KMS-11 (cell line): ENCODE measurements at regions not wholly inside any gene's neighbourhood (a gene's known extent, or its start where the extent isn't known, plus 50 kb on each side); places are given as distances from the start of the nearest gene placed in this dataset.

ENCODE experiments used
- H2AFZ ChIP-seq: fragments of 200-600 bp; sonication (generic); 2 replicates; pipeline ENCODE4 v1.6.1; 2016; ENCODE audit warnings: antibody characterized with exemption, mixed run types, low read depth
- H3K27ac ChIP-seq: fragments of 200-600 bp; sonication (generic); 2 replicates; pipeline ENCODE4 v1.6.1; 2016; ENCODE audit warnings: mild to moderate bottlenecking, mixed run types
- H3K27me3 ChIP-seq: fragments of 200-600 bp; sonication (generic); 2 replicates; pipeline ENCODE4 v1.6.1; 2017; ENCODE audit warnings: mild to moderate bottlenecking, low read depth, mixed run types, moderate library complexity; ENCODE audit not compliant: insufficient read depth
- H3K36me3 ChIP-seq: fragments of 200-600 bp; sonication (generic); 2 replicates; pipeline ENCODE4 v1.6.1; 2017; ENCODE audit warnings: mild to moderate bottlenecking, mixed run types; ENCODE audit not compliant: insufficient read depth
- H3K4me1 ChIP-seq: fragments of 200-600 bp; sonication (generic); 2 replicates; pipeline ENCODE4 v1.6.1; 2016; ENCODE audit warnings: mild to moderate bottlenecking, low read depth, mixed run types; ENCODE audit not compliant: poor library complexity, severe bottlenecking
- H3K4me2 ChIP-seq: fragments of 200-600 bp; sonication (generic); 2 replicates; pipeline ENCODE4 v1.7.0; 2016; ENCODE audit warnings: mild to moderate bottlenecking, mixed run types
- H3K4me3 ChIP-seq: fragments of 200-600 bp; sonication (generic); IDR thresholded peaks from 2 replicates; pipeline ENCODE4 v1.6.1; 2017; ENCODE audit warnings: low read depth, low read length, mixed read lengths; ENCODE audit not compliant: insufficient read depth
- H3K79me2 ChIP-seq: fragments of 200-600 bp; sonication (generic); 2 replicates; pipeline ENCODE4 v1.6.1; 2016; ENCODE audit warnings: low read depth, mixed run types; ENCODE audit not compliant: insufficient read depth
- H3K9ac ChIP-seq: fragments of 200-600 bp; sonication (generic); 2 replicates; pipeline ENCODE4 v1.6.1; 2016; ENCODE audit warnings: mild to moderate bottlenecking, mixed run types
- H4K20me1 ChIP-seq: fragments of 200-600 bp; sonication (generic); 2 replicates; pipeline ENCODE4 v1.6.1; 2016; ENCODE audit warnings: mild to moderate bottlenecking, mixed run types; ENCODE audit not compliant: insufficient read depth
- TF ChIP-seq, protein P1 (sequence below): fragments of 200-600 bp; sonication (generic); conservative IDR thresholded peaks from 2 replicates; pipeline ENCODE4 v1.6.1; 2017; ENCODE audit warnings: low read depth, mild to moderate bottlenecking, antibody characterized with exemption, low read length, moderate library complexity, mixed read lengths

DNA sequence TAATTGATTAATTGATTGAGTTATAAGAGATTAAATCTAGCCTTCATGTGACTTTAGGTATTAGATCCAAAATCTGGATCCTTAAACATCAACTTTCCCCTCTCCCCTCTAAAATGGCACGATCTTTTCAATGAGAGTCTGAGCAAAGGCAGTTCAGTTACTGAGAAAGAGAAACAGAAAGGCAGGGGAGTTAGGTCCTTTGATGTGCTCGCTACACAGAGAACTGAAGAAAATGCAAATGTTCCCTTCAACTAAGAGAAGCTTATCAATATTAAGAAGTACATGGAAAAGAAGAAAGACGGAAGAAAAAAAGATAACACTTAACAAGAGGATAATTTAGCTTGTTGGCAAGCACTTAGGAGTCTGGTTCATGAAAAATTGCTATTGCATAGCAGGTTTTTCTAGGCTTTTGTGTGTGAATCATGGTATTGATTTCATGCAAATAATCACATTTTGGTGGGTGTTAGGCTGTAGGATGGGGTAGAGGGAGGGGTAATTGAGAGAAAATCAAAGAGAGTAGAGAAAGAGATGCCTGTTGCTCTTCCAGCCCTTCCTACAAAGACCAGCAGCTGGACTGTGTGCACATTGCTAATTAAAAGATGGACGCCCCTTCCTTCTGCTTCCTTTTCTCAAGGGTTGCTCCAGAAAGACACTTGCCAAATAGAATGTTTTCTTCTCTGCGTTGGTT lies 307.6 kb upstream of the PLXNA2 start:
- no peak overlapping the region for H3K4me3 ChIP-seq
- no peaks in the 10 kb centered on the region for H3K27me3 ChIP-seq
- H3K4me1 ChIP-seq = no peaks in the 10 kb centered on the region
- H3K27ac ChIP-seq = no peak overlapping the region
- no peak overlapping the region for H2AFZ ChIP-seq
- no peak overlapping the region for H3K9ac ChIP-seq
- no peak overlapping the region for H3K4me2 ChIP-seq
- H3K79me2 ChIP-seq = no peaks in the 10 kb centered on the region
- H3K36me3 ChIP-seq = no peaks in the 10 kb centered on the region
- H4K20me1 ChIP-seq = no peaks in the 10 kb centered on the region
- TF ChIP-seq, protein P1, sequence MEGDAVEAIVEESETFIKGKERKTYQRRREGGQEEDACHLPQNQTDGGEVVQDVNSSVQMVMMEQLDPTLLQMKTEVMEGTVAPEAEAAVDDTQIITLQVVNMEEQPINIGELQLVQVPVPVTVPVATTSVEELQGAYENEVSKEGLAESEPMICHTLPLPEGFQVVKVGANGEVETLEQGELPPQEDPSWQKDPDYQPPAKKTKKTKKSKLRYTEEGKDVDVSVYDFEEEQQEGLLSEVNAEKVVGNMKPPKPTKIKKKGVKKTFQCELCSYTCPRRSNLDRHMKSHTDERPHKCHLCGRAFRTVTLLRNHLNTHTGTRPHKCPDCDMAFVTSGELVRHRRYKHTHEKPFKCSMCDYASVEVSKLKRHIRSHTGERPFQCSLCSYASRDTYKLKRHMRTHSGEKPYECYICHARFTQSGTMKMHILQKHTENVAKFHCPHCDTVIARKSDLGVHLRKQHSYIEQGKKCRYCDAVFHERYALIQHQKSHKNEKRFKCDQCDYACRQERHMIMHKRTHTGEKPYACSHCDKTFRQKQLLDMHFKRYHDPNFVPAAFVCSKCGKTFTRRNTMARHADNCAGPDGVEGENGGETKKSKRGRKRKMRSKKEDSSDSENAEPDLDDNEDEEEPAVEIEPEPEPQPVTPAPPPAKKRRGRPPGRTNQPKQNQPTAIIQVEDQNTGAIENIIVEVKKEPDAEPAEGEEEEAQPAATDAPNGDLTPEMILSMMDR = no peak

- Histone ChIP-seq H3K4me3 (no peak overlapping the region), H3K36me3 (no peaks in the 10 kb centered on the region), H4K20me1 (no peaks in the 10 kb centered on the region), H3K27me3 (no peaks in the 10 kb centered on the region), H3K4me2 (no peak overlapping the region), H3K9ac (no peak overlapping the region), H3K4me1 (no peaks in the 10 kb centered on the region), H3K27ac (no peak overlapping the region), H3K79me2 (no peaks in the 10 kb centered on the region), H2AFZ (no peak overlapping the region)
- TF ChIP-seq, protein P1 = no peak
Observed at GRCh38 chr1:208552928-208553327, 308.7 kb upstream of the PLXNA2 start.

DNA sequence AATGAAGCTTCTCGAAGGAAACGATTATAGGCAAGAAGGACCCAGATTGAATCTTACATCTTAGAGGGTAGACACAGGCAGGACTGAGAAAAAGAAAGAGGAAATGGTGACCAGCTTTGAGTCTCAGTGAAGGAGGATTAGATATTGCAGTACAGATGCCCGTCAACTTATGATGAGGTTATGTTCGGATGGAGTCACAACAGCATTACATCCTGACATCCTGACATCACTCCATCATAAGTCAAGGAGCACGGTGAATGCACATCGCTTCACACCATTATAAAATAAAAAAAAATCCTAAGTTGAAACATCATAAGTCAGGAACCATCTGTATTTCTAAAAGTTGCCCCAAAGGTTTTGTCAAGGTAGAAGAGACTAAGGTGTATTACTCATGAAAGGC lies 312.3 kb upstream of the PLXNA2 start:
- H2AFZ ChIP-seq = no peak overlapping the region
- no peaks in the 10 kb centered on the region for H3K4me1 ChIP-seq
- H3K9ac ChIP-seq = no peak overlapping the region
- H3K79me2 ChIP-seq = no peaks in the 10 kb centered on the region
- no peaks in the 10 kb centered on the region for H4K20me1 ChIP-seq
- TF ChIP-seq, protein P1 = no peak
- H3K27me3 ChIP-seq = no peaks in the 10 kb centered on the region
- no peak overlapping the region for H3K4me3 ChIP-seq
- H3K27ac ChIP-seq = no peak overlapping the region
- no peak overlapping the region for H3K4me2 ChIP-seq
- no peaks in the 10 kb centered on the region for H3K36me3 ChIP-seq

DNA sequence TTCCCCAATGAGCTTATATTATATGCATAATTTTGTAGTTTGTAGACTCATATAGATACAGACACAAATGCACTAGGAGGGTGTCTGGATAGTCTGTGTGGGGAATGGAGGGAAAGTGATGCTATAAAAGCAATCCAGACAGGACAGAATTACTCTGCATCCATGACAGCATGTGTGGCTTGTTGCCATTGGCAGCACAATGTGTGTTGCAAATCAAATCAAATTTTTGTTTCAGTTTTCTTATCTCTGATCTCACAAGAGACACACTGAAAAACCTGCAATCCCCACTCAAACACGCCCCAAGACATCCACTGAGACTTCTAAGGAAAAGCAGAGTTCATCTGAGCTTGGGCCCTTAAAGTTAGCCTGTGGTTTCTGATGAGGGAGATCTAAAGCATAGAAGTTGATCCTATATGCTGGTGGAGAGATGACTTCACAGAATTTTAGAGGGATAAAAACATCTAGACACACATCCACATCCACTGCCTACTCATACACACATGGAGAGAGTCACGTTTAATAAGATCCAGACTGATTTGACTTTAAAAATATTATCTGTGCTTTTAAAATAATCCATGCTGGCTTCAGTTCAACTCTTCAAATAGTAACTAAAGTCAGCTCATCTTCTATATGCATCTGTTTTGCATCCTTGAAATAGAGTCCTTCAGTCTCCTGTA lies 313.0 kb upstream of the PLXNA2 start:
- TF ChIP-seq, protein P1 = no peak
- Histone ChIP-seq H4K20me1 (no peaks in the 10 kb centered on the region), H3K27me3 (no peaks in the 10 kb centered on the region), H3K36me3 (no peaks in the 10 kb centered on the region), H3K9ac (no peak overlapping the region), H3K4me3 (no peak overlapping the region), H3K27ac (no peak overlapping the region), H3K4me1 (no peaks in the 10 kb centered on the region), H2AFZ (no peak overlapping the region), H3K4me2 (no peak overlapping the region), H3K79me2 (no peaks in the 10 kb centered on the region)
